Panc1 (cell line): ENCODE measurements at regions not wholly inside any gene's neighbourhood (a gene's known extent, or its start where the extent isn't known, plus 50 kb on each side); places are given as distances from the start of the nearest gene placed in this dataset.
A peak's percentile ranks its signal among the peaks of the same experiment; 100 is the strongest.

Source experiments
- ATAC-seq: fragments of 200-7000 bp; cut with Tn5 transposase; 2 replicates; pipeline ENCODE4 v1.9.1; 2020; ENCODE audit warnings: mild to moderate bottlenecking, moderate library complexity
- BruUV-seq: library from RNA; stranded (reverse); fragments of 400-500 nt; replicated peaks from 2 replicates; lab custom pipeline; 2021; lab: Mats Ljungman, UMichigan
- CTCF ChIA-PET: fragments of 300-600 bp; sonication (Branson Sonifier 250); formaldehyde crosslinking; loops from one replicate; lab custom pipeline; 2022; ENCODE audit warnings: antibody characterized with exemption; lab: Charles Lee
- POLR2A ChIA-PET: fragments of 300-600 bp; sonication (Branson Sonifier 250); formaldehyde crosslinking; loops from one replicate; lab custom pipeline; 2022; ENCODE audit warnings: antibody characterized with exemption; lab: Charles Lee
- DNase-seq: peaks from one replicate; pipeline ENCODE4 v3.0.0-alpha.2; 2010; ENCODE audit warnings: low read depth, low spot score
- H3K27ac ChIP-seq: 2 replicates; pipeline ENCODE4 v1.5.1; 2011; ENCODE audit warnings: mild to moderate bottlenecking, low read length, inconsistent platforms
- H3K27me3 ChIP-seq: fragments of 200-500 bp; sonication (Bioruptor generic); 2 replicates; pipeline ENCODE4 v1.6.0; 2014; ENCODE audit warnings: low read length, inconsistent platforms; ENCODE audit not compliant: control insufficient read depth, insufficient read depth
- H3K36me3 ChIP-seq: fragments of 200-500 bp; sonication (Bioruptor generic); 2 replicates; pipeline ENCODE4 v1.5.1; 2014; ENCODE audit warnings: inconsistent platforms, mild to moderate bottlenecking, low read length, moderate library complexity; ENCODE audit not compliant: control insufficient read depth, insufficient read depth
- H3K4me1 ChIP-seq: 2 replicates; pipeline ENCODE4 v1.5.1; 2011; ENCODE audit warnings: inconsistent platforms, mild to moderate bottlenecking, low read length, moderate library complexity; ENCODE audit not compliant: control insufficient read depth, insufficient read depth
- H3K4me3 ChIP-seq, 2 experiments: 2 replicates each; pipeline ENCODE4 v1.5.1; 2011 to 2012; ENCODE audit warnings: low read depth in 2 of 2, low read length in 2 of 2, mild to moderate bottlenecking in 2 of 2, inconsistent platforms in 1 of 2, moderate library complexity in 1 of 2
- H3K9me3 ChIP-seq: fragments of 200-500 bp; sonication (Bioruptor generic); 2 replicates; pipeline ENCODE4 v1.5.1; 2014; ENCODE audit warnings: low read depth, mild to moderate bottlenecking, inconsistent platforms, low read length, moderate library complexity; ENCODE audit not compliant: control insufficient read depth, insufficient read depth
- CTCF ChIP-seq: fragments of 450-650 bp; IDR thresholded peaks from 2 replicates; pipeline ENCODE4 v1.5.1; 2017; ENCODE audit warnings: mild to moderate bottlenecking
- POLR2AphosphoS5 ChIP-seq: IDR thresholded peaks from 2 replicates; pipeline ENCODE4 v1.6.1; 2012; ENCODE audit warnings: mild to moderate bottlenecking, low read depth, low read length, moderate library complexity
- REST ChIP-seq, 2 experiments: IDR thresholded peaks; 2 replicates each; pipeline ENCODE4 v1.6.1; 2011 to 2012; ENCODE audit warnings: low read depth in 2 of 2, control low read depth in 1 of 2, low read length in 1 of 2, mild to moderate bottlenecking in 1 of 2, moderate library complexity in 1 of 2; ENCODE audit not compliant: insufficient read depth in 1 of 2
- SIN3A ChIP-seq: IDR thresholded peaks from 2 replicates; pipeline ENCODE4 v1.6.1; 2012; ENCODE audit warnings: low read depth, mild to moderate bottlenecking, low read length, moderate library complexity, borderline replicate concordance; ENCODE audit not compliant: insufficient read depth
- TCF7L2 ChIP-seq: IDR thresholded peaks from 2 replicates; pipeline ENCODE4 v1.6.1; 2011; ENCODE audit warnings: mild to moderate bottlenecking, low read depth, low read length, inconsistent platforms
- in situ Hi-C: cut with HindIII; loops from 2 replicates; pipeline ENCODE4 v1.10.0; 2016; ENCODE audit warnings: low sequenced_read_pairs, low pct_unique_long_range_greater_than_20kb
- intact Hi-C: fragments of 100-400 bp; cut with micrococcal nuclease; formaldehyde crosslinking; loops from one replicate; pipeline ENCODE4 v1.10.0; 2022; ENCODE audit not compliant: unreplicated experiment

- POLR2A ChIA-PET: no interaction called here
- in situ Hi-C loops (no loop called here), intact Hi-C loops (no loop called here)
- Histone ChIP-seq H3K27ac (peak overlapping the region; percentile 17; the same call in 1 of the 2 replicates), H3K9me3 (no peaks in the 10 kb centered on the region), H3K27me3 (no peaks in the 10 kb centered on the region), H3K4me3 (no peak overlapping the region), H3K36me3 (no peaks in the 10 kb centered on the region), H3K4me1 (peaks cover 28% of the 10 kb centered on the region)
- ATAC-seq: no peak
- BruUV-seq: no TSS peak
- CTCF ChIA-PET: no interaction called here
- no peak for TF ChIP-seq REST (IDR thresholded peaks at IDR 0.05; ENCODE audit: insufficient read depth in 1 of 2, low read depth in 2 of 2, low read length in 1 of 2)
- no peak for TF ChIP-seq POLR2AphosphoS5
- TF ChIP-seq CTCF: no peak
- TF ChIP-seq SIN3A: no peak
- TF ChIP-seq TCF7L2: no peak
- DNase-seq: no peak
These were observed 122.1 kb upstream of the SLC39A10 start for GRCh38 chr2:195534971-195535370.

- no peaks in the 10 kb centered on the region for H3K36me3 ChIP-seq
- ATAC-seq: peak; percentile 84
- H3K4me1 ChIP-seq: peaks cover 28% of the 10 kb centered on the region
- in situ Hi-C loops (no loop called here), intact Hi-C loops (no loop called here)
- DNase-seq: no peak
- no peaks in the 10 kb centered on the region for H3K9me3 ChIP-seq
- ChIA-PET CTCF (no interaction called here), POLR2A (no interaction called here)
- no peak overlapping the region for H3K4me3 ChIP-seq
- TF ChIP-seq REST (IDR thresholded peaks at IDR 0.05; ENCODE audit: insufficient read depth in 1 of 2, low read depth in 2 of 2, low read length in 1 of 2): no peak
- peak; percentile 38 for TF ChIP-seq CTCF
- no TSS peak for BruUV-seq
- H3K27me3 ChIP-seq: no peaks in the 10 kb centered on the region
- H3K27ac ChIP-seq: peak overlapping the region; percentile 60
These were observed 123.0 kb upstream of the SLC39A10 start for GRCh38 chr2:195533771-195534642.
